ENCODE measurements at regions not wholly inside any gene's neighbourhood (a gene's known extent, or its start where the extent isn't known, plus 50 kb on each side); places are given as distances from the start of the nearest gene placed in this dataset.

DNA sequence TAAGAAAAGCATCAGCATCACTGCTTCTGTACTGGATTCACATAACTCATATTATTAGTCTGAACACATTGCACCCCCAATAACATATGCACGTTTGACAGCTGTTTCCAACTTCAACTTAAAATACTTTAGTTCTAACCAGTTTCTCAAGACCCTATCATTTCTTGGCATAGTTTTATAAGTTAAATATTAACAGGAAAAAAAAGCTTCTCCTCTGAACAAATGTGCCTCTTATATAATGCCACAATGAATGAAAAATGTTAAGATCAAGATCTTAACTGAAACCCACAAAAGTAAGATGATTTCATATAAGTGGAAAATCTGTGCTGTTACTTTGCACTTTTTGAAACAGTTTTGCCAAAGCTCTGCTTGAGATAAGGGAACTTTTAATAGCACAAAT is 652.8 kb upstream of the FAM241A start:
- Histone ChIP-seq H3K4me2 (ENCODE audit: insufficient read depth, low read length) (no peak overlapping the region), H3K4me1 (replicated peaks in 1 of 2; ENCODE audit: control insufficient read depth in 2 of 2, insufficient read depth in 2 of 2, low read length in 2 of 2) (no peaks in the 10 kb centered on the region), H3K27ac (ENCODE audit: extremely low read depth, low read depth, low read length) (no peak overlapping the region), H3K9ac (ENCODE audit: insufficient read depth in 1 of 2, low read depth in 2 of 2, low read length in 2 of 2) (no peak overlapping the region), H3K27me3 (ENCODE audit: control insufficient read depth in 2 of 2, insufficient read depth in 2 of 2, low read length in 2 of 2) (no peaks in the 10 kb centered on the region), H3K4me3 (no peak overlapping the region), H3K36me3 (ENCODE audit: control insufficient read depth, insufficient read depth, low read length) (no peaks in the 10 kb centered on the region), H3K9me1 (ENCODE audit: control insufficient read depth, insufficient read depth, low read length) (no peaks in the 10 kb centered on the region), H3K9me3 (replicated peaks; ENCODE audit: control insufficient read depth, insufficient read depth, low read depth, low read length) (no peaks in the 10 kb centered on the region), H3K79me2 (ENCODE audit: control insufficient read depth, insufficient read depth, low read length) (no peaks in the 10 kb centered on the region), H2AFZ (ENCODE audit: low read depth, low read length) (no peak overlapping the region), H4K20me1 (replicated peaks; ENCODE audit: control insufficient read depth, insufficient read depth, low read length) (no peaks in the 10 kb centered on the region)
- FAIRE-seq (no peak), DNase-seq (ENCODE audit: extremely low read depth in 1 of 4, low spot score in 3 of 4) (no peak), ATAC-seq (no peak)
- in situ Hi-C loops (cut with MboI), result no loop called here
- CTCF ChIA-PET (ENCODE audit: low intra/inter-chr PET ratio), result no interaction called here
- POLR2A ChIA-PET, result no interaction called here
- intact Hi-C loops (cut with micrococcal nuclease), result no loop called here
- WGBS (ENCODE audit: insufficient coverage, low coverage, missing lambda C conversion rate), result 0% methylated on average over 1 of the region's 1 CpG
- no TSS peak for BruUV-seq (replicated peaks)
- TF ChIP-seq DMBX1 (CRISPR knock-in tag; IDR thresholded peaks at IDR 0.05; ENCODE audit: borderline replicate concordance), result no peak
- no peak for TF ChIP-seq GTF2A2 (tag; IDR thresholded peaks at IDR 0.05)
- TF ChIP-seq ZNF707 (CRISPR knock-in tag; conservative IDR thresholded peaks at IDR 0.05), result no peak
- no peak for TF ChIP-seq ZNF436 (CRISPR knock-in tag; IDR thresholded peaks at IDR 0.05)
- no peak for TF ChIP-seq CREB3 (tag; conservative IDR thresholded peaks at IDR 0.05; ENCODE audit: low read depth)
- TF ChIP-seq ARHGAP35 (IDR thresholded peaks at IDR 0.05; ENCODE audit: partially characterized antibody), result no peak
- TF ChIP-seq CHD7 (IDR thresholded peaks at IDR 0.05; ENCODE audit: low read depth, low read length), result no peak
- TF ChIP-seq FOXP4 (CRISPR knock-in tag; IDR thresholded peaks at IDR 0.05; ENCODE audit: borderline replicate concordance), result no peak
- TF ChIP-seq ELF4 (CRISPR knock-in tag; IDR thresholded peaks at IDR 0.05), result no peak
